GM23248 (cell line): ENCODE measurements at regions not wholly inside any gene's neighbourhood (a gene's known extent, or its start where the extent isn't known, plus 50 kb on each side); places are given as distances from the start of the nearest gene placed in this dataset.

ENCODE experiments used
- EZH2 ChIP-seq: fragments of 200-600 bp; sonication (generic); IDR thresholded peaks from 2 replicates; pipeline ENCODE4 v1.6.1; 2018; ENCODE audit warnings: antibody characterized with exemption, mild to moderate bottlenecking; ENCODE audit not compliant: insufficient read depth, poor library complexity, severe bottlenecking
- EZH2phosphoT487 ChIP-seq: fragments of 200-600 bp; sonication (generic); IDR thresholded peaks from 2 replicates; pipeline ENCODE4 v1.6.1; 2018; ENCODE audit warnings: antibody characterized with exemption, moderate library complexity, mild to moderate bottlenecking, low read depth; ENCODE audit not compliant: insufficient read depth

GRCh38 chr15:62608369-62608768 lies 434.2 kb upstream of the TPM1 start:
- TF ChIP-seq EZH2 (no peak), EZH2phosphoT487 (no peak)
